ENCODE measurements at regions not wholly inside any gene's neighbourhood (a gene's known extent, or its start where the extent isn't known, plus 50 kb on each side); places are given as distances from the start of the nearest gene placed in this dataset.

DNA sequence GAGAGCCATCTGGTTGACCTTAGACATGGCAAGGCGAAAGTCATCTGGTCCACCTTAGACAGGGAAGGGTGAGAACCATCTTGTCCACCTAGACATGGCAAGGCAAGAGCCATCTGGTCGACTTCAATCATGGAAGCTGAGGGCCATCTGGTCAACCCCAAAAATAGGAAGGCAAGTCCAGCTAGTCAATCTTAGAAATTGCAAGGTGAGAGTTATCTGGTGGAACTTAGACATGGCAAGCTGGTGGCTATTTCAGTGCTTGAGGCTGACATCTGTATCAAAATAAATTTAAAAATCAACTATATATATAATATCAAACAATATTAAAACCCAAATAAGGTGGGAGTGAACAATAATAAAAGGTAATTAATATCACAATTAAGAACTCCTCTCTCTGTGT lies 83.9 kb downstream of the ZNF726 start:
- ChIA-PET POLR2A (no interaction called here), CTCF (no interaction called here)
- no peak overlapping the region for H3K27ac ChIP-seq (ENCODE audit: low read depth, low read length)
- no peak for TF ChIP-seq CTCF (IDR thresholded peaks at IDR 0.05; ENCODE audit: low read depth, low read length)
- no peak for DNase-seq (ENCODE audit: low read depth, low spot score)
- no peak overlapping the region for H3K4me3 ChIP-seq (ENCODE audit: low read depth, low read length)
- peaks cover 59% of the 10 kb centered on the region for H3K9me3 ChIP-seq (ENCODE audit: control insufficient read depth, insufficient read depth, low read length)
- H3K27me3 ChIP-seq (ENCODE audit: control insufficient read depth, insufficient read depth, low read length) = no peaks in the 10 kb centered on the region

DNA sequence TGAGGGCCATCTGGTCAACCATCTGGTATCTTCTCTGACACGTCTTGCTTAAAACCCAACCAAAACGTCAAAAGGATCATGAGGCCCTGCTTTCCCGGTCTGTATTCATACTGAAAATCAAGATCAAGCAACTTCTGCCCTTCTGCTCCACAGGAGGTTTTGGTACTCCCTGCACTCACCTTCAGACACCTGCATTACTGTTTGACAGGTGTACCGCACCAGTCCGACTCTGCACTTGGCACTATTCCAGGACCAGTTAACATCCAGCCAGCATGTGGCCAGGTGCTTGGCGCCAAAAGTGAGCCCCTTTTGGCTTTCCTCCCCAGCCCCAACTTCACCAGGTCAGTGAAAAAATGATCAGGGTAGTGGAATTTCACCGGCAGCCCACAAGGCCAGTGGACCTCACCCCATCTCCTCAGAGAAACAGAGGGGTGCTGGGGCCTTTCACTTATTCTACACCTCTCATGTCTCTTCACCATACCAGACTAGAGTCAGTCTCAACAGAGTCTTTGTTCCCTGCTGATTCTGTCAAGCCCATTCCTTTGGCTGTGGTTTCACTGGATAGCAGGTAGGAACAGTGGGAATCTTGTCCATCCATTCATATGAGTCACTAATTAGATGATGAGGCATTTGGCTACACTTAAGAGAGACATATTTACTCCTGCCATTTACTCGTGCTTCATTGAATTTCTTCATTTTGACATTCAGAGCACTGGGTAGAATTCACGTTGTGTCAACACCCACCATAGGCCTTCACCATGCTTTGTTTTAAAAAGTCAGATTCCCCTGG lies 85.3 kb downstream of the ZNF726 start:
- Histone ChIP-seq H3K4me3 (ENCODE audit: low read depth, low read length) (no peak overlapping the region), H3K27me3 (ENCODE audit: control insufficient read depth, insufficient read depth, low read length) (no peaks in the 10 kb centered on the region), H3K9me3 (ENCODE audit: control insufficient read depth, insufficient read depth, low read length) (peaks cover 69% of the 10 kb centered on the region), H3K27ac (ENCODE audit: low read depth, low read length) (no peak overlapping the region)
- ChIA-PET CTCF (no interaction called here), POLR2A (no interaction called here)
- TF ChIP-seq CTCF (IDR thresholded peaks at IDR 0.05; ENCODE audit: low read depth, low read length) = no peak
- no peak for DNase-seq (ENCODE audit: low read depth, low spot score)

DNA sequence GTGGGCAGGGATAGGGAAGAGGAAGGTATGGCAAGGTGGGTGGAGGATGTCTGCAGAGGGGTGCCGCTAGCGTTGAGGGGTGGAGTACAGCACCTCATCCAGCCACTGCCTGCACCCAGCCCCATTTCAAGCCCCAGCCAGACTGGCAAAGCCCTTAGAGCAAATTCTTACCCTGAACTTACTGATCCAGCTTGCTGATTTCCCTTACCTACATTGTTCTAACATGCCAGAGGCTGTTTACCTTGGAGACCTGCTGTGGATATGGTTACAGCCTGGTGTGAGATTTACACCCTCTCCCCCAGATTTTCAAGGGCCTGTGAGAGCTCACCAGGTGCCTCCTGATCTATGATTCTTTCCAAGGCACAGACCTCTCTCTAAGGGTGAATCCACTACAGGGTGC lies 86.0 kb downstream of the ZNF726 start:
- Histone ChIP-seq H3K27me3 (ENCODE audit: control insufficient read depth, insufficient read depth, low read length) (no peaks in the 10 kb centered on the region), H3K4me3 (ENCODE audit: low read depth, low read length) (no peak overlapping the region), H3K27ac (ENCODE audit: low read depth, low read length) (no peak overlapping the region), H3K9me3 (ENCODE audit: control insufficient read depth, insufficient read depth, low read length) (peaks cover 69% of the 10 kb centered on the region)
- no peak for DNase-seq (ENCODE audit: low read depth, low spot score)
- TF ChIP-seq CTCF (IDR thresholded peaks at IDR 0.05; ENCODE audit: low read depth, low read length) = no peak
- CTCF ChIA-PET = no interaction called here
- POLR2A ChIA-PET = no interaction called here

DNA sequence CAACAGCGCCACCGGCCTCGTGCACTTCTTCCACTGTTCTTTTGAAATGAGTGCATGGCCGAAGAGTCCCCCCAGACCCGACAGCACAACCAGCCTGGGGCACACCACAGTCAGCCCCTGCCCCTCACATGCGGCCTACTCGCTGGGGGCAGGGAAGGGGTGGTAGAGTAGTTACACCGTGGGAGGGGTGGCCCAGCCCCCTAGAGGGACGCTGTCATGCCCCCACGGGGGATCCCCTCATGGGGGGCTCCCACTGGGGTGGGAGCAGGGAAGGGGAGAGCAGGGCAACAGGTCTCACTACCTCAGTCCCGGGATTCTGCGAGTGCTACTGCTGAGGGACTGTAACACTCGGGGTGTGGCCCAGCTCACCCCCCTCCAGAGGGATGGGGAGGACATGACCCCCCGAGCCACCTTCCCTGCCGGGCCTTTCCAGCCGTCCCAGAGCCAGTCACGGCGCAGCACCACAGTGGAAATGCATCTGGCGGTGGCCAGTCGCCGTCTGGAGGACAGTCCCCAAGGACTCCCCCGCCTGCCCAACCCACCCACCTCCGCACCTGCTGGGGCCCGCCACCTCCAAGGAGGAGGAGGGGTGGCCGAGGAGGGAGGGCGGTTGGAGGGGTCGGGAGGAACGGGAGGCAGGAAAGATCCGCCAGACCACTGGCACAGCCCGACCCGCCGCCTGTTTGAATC lies 84.6 kb upstream of the ZNF254 start:
- Histone ChIP-seq H3K27ac (ENCODE audit: low read depth, low read length) (no peak overlapping the region), H3K4me3 (ENCODE audit: low read depth, low read length) (no peak overlapping the region), H3K9me3 (ENCODE audit: control insufficient read depth, insufficient read depth, low read length) (peaks cover 61% of the 10 kb centered on the region), H3K27me3 (ENCODE audit: control insufficient read depth, insufficient read depth, low read length) (no peaks in the 10 kb centered on the region)
- DNase-seq (ENCODE audit: low read depth, low spot score) = no peak
- ChIA-PET CTCF (no interaction called here), POLR2A (no interaction called here)
- no peak for TF ChIP-seq CTCF (IDR thresholded peaks at IDR 0.05; ENCODE audit: low read depth, low read length)

GRCh38 chr19:24003537-24003936 lies 83.5 kb upstream of the ZNF254 start:
- Histone ChIP-seq H3K4me3 (ENCODE audit: low read depth, low read length) (no peak overlapping the region), H3K27me3 (ENCODE audit: control insufficient read depth, insufficient read depth, low read length) (no peaks in the 10 kb centered on the region), H3K9me3 (ENCODE audit: control insufficient read depth, insufficient read depth, low read length) (peaks cover 50% of the 10 kb centered on the region), H3K27ac (ENCODE audit: low read depth, low read length) (no peak overlapping the region)
- no peak for TF ChIP-seq CTCF (IDR thresholded peaks at IDR 0.05; ENCODE audit: low read depth, low read length)
- no peak for DNase-seq (ENCODE audit: low read depth, low spot score)
- POLR2A ChIA-PET = no interaction called here
- CTCF ChIA-PET = interaction anchor here (0.7 kb wide), 1 partner anchor 13 kb away, joined by 5 read pairs; no protein-coding TSS in a partner anchor

Data from AG04450 (cell line).